ENCODE measurements at regions not wholly inside any gene's neighbourhood (a gene's known extent, or its start where the extent isn't known, plus 50 kb on each side); places are given as distances from the start of the nearest gene placed in this dataset.

GRCh38 chr22:48077699-48078098 lies 1315.2 kb downstream of the TBC1D22A start:
- no peak for DNase-seq (ENCODE audit: low read depth in 1 of 2, low spot score in 1 of 2)
- H3K27me3 ChIP-seq = no peaks in the 10 kb centered on the region
- H3K36me3 ChIP-seq = no peaks in the 10 kb centered on the region
- H3K4me3 ChIP-seq = no peak overlapping the region
- no peaks in the 10 kb centered on the region for H3K4me1 ChIP-seq (ENCODE audit: low read depth)
- no peak overlapping the region for H3K27ac ChIP-seq
- TF ChIP-seq, protein P1, sequence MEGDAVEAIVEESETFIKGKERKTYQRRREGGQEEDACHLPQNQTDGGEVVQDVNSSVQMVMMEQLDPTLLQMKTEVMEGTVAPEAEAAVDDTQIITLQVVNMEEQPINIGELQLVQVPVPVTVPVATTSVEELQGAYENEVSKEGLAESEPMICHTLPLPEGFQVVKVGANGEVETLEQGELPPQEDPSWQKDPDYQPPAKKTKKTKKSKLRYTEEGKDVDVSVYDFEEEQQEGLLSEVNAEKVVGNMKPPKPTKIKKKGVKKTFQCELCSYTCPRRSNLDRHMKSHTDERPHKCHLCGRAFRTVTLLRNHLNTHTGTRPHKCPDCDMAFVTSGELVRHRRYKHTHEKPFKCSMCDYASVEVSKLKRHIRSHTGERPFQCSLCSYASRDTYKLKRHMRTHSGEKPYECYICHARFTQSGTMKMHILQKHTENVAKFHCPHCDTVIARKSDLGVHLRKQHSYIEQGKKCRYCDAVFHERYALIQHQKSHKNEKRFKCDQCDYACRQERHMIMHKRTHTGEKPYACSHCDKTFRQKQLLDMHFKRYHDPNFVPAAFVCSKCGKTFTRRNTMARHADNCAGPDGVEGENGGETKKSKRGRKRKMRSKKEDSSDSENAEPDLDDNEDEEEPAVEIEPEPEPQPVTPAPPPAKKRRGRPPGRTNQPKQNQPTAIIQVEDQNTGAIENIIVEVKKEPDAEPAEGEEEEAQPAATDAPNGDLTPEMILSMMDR (IDR thresholded peaks at IDR 0.05; ENCODE audit: low read depth, low read length) = no peak
- no peaks in the 10 kb centered on the region for H3K9me3 ChIP-seq (ENCODE audit: low read depth)

DNA sequence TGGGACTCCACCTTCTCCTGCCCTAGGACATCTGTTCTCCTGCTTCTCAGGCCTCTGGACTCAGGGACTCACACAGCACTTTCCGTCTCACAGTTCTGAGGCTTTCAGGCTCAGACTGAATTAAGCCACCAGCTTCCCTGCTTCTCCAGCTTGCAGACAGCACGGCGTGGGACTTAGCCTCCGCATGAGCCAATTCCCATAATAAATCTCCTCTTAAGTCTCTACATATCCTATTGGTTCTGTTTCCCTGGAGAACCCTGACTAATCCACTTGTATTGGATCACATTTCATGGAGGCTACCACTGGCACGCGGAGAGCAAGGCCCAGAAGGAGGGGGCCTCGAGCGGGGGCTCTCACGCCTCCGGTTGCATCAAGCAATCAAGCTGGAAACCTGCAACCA lies 1313.6 kb downstream of the TBC1D22A start:
- no peak overlapping the region for H3K4me3 ChIP-seq
- no peaks in the 10 kb centered on the region for H3K4me1 ChIP-seq (ENCODE audit: low read depth)
- DNase-seq (ENCODE audit: low read depth in 1 of 2, low spot score in 1 of 2) = no peak
- H3K9me3 ChIP-seq (ENCODE audit: low read depth) = no peaks in the 10 kb centered on the region
- H3K27me3 ChIP-seq = no peaks in the 10 kb centered on the region
- TF ChIP-seq, protein P1 (IDR thresholded peaks at IDR 0.05; ENCODE audit: low read depth, low read length) = no peak
- no peaks in the 10 kb centered on the region for H3K36me3 ChIP-seq
- no peak overlapping the region for H3K27ac ChIP-seq

GRCh38 chr22:48075604-48076003 lies 1313.2 kb downstream of the TBC1D22A start:
- H3K27me3 ChIP-seq = no peaks in the 10 kb centered on the region
- no peaks in the 10 kb centered on the region for H3K9me3 ChIP-seq (ENCODE audit: low read depth)
- H3K27ac ChIP-seq = no peak overlapping the region
- no peak overlapping the region for H3K4me3 ChIP-seq
- DNase-seq (ENCODE audit: low read depth in 1 of 2, low spot score in 1 of 2) = no peak
- no peaks in the 10 kb centered on the region for H3K4me1 ChIP-seq (ENCODE audit: low read depth)
- no peaks in the 10 kb centered on the region for H3K36me3 ChIP-seq
- TF ChIP-seq, protein P1 (IDR thresholded peaks at IDR 0.05; ENCODE audit: low read depth, low read length) = no peak

DNA sequence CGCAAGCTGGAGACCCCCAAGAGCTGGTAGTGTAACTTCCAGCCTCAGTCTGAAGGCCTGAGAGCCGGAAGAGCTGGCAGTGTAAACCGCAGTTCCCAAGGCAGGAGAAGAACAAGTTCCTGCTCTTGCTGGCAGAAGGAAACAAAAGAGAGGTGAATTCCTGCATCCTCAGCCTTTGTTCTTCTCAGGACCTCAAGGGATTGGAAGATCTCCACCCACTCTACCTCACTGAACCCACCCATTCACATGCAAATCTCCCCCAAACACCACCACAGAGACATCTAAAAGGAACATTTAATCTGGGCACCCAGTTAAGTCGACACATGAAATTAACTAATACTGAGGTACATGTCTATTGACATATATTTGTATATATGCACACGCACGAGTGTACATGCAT lies 1310.3 kb downstream of the TBC1D22A start:
- TF ChIP-seq, protein P1 (IDR thresholded peaks at IDR 0.05; ENCODE audit: low read depth, low read length) = no peak
- no peaks in the 10 kb centered on the region for H3K4me1 ChIP-seq (ENCODE audit: low read depth)
- no peak for DNase-seq (ENCODE audit: low read depth in 1 of 2, low spot score in 1 of 2)
- no peak overlapping the region for H3K27ac ChIP-seq
- no peaks in the 10 kb centered on the region for H3K27me3 ChIP-seq
- no peaks in the 10 kb centered on the region for H3K36me3 ChIP-seq
- no peak overlapping the region for H3K4me3 ChIP-seq
- H3K9me3 ChIP-seq (ENCODE audit: low read depth) = no peaks in the 10 kb centered on the region

DNA sequence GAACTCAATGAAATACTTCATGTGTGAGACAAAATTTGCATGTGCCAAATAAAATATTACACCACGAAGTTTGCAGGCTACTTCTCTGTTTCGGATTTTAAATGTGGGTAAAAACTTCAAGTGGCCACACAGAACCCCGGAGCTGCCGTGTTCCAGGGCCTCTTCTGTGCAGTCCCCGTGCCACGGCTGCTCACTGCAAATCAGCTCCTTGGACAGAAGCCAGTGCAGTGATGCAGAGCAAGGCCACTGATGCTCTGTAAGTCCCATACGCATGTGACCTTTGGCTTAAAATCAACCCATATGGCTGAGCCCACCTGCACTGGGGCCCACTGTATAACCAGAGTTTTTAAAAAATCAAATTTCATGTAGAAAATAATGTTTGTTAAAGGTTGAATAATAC lies 1309.4 kb downstream of the TBC1D22A start:
- TF ChIP-seq, protein P1 (IDR thresholded peaks at IDR 0.05; ENCODE audit: low read depth, low read length) = no peak

DNA sequence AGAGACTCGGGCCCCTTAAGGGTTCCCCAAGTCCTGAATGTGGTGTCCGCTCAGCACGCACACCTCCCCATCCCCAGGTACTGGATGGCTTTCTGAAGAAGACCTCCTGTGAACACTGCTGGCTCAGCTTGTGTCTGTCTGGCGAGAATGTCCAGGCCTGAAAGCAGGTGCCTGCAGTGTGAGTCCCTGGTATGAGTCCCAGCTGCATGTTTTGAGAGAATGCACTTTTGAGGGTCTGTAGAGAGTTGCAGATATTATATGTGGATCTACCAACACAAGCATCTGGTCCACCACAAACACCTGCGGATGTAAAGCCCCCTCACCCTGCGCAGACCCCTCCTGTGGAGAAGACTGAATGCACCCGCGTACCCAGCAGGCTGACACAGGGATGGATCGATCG lies 1308.9 kb downstream of the TBC1D22A start:
- no peaks in the 10 kb centered on the region for H3K9me3 ChIP-seq (ENCODE audit: low read depth)
- DNase-seq (ENCODE audit: low read depth in 1 of 2, low spot score in 1 of 2) = no peak
- TF ChIP-seq, protein P1 (IDR thresholded peaks at IDR 0.05; ENCODE audit: low read depth, low read length) = no peak
- no peak overlapping the region for H3K4me3 ChIP-seq
- no peak overlapping the region for H3K27ac ChIP-seq
- no peaks in the 10 kb centered on the region for H3K27me3 ChIP-seq
- H3K36me3 ChIP-seq = no peaks in the 10 kb centered on the region
- no peaks in the 10 kb centered on the region for H3K4me1 ChIP-seq (ENCODE audit: low read depth)

More for the DNA sequence above, 1309.4 kb downstream of the TBC1D22A start:
- H3K27ac ChIP-seq = no peak overlapping the region
- H3K4me3 ChIP-seq = no peak overlapping the region
- no peaks in the 10 kb centered on the region for H3K27me3 ChIP-seq
- no peaks in the 10 kb centered on the region for H3K36me3 ChIP-seq
- DNase-seq (ENCODE audit: low read depth in 1 of 2, low spot score in 1 of 2) = no peak
- H3K4me1 ChIP-seq (ENCODE audit: low read depth) = no peaks in the 10 kb centered on the region
- H3K9me3 ChIP-seq (ENCODE audit: low read depth) = no peaks in the 10 kb centered on the region
